Naive thymus-derived CD4-positive, alpha-beta T cell (primary cell): ENCODE measurements at regions not wholly inside any gene's neighbourhood (a gene's known extent, or its start where the extent isn't known, plus 50 kb on each side); places are given as distances from the start of the nearest gene placed in this dataset.

Source experiments
- ATAC-seq: fragments of 150-1000 bp; cut with Tn5 transposase; 2 replicates; pipeline ENCODE4 v1.10.0; 2021; ENCODE audit warnings: mild to moderate bottlenecking, moderate library complexity
- CTCF ChIA-PET: fragments of 350-600 bp; sonication (Branson Sonifier 250); formaldehyde crosslinking; loops from one replicate; lab custom pipeline; 2021; ENCODE audit warnings: antibody characterized with exemption; lab: Charles Lee
- POLR2A ChIA-PET: fragments of 350-600 bp; sonication (Branson Sonifier 250); formaldehyde crosslinking; loops from one replicate; lab custom pipeline; 2021; ENCODE audit warnings: antibody characterized with exemption, inconsistent platforms; lab: Charles Lee
- DNase-seq, 9 donors: peaks; one replicate each; pipeline versions ENCODE4 v3.0.0 to v3.0.0-alpha.2; 2020 to 2022; ENCODE audit warnings: mixed read lengths in 1 of 9
- H3K27ac ChIP-seq: one replicate; pipeline ENCODE4 v1.7.0; 2013; ENCODE audit warnings: mild to moderate bottlenecking, low read depth, low read length, moderate library complexity
- H3K27me3 ChIP-seq, 2 donors: one replicate each; pipeline ENCODE4 v1.7.0; 2013; ENCODE audit warnings: low read length in 2 of 2, mild to moderate bottlenecking in 2 of 2, moderate library complexity in 2 of 2; ENCODE audit not compliant: control insufficient read depth in 2 of 2, insufficient read depth in 2 of 2
- H3K36me3 ChIP-seq, 3 experiments: 1 replicate in 2 of 3; 2 replicates in 1 of 3; pipeline ENCODE4 v1.7.0; 2013; ENCODE audit warnings: low read length in 3 of 3, mild to moderate bottlenecking in 3 of 3, moderate library complexity in 1 of 3; ENCODE audit not compliant: insufficient read depth in 3 of 3, control insufficient read depth in 2 of 3
- H3K4me1 ChIP-seq, 2 donors: one replicate each; pipeline ENCODE4 v1.7.0; 2013; ENCODE audit warnings: low read length in 2 of 2, mild to moderate bottlenecking in 2 of 2, moderate library complexity in 1 of 2; ENCODE audit not compliant: control insufficient read depth in 2 of 2, insufficient read depth in 2 of 2
- H3K4me3 ChIP-seq: 2 replicates; pipeline ENCODE4 v1.7.0; 2013; ENCODE audit warnings: mild to moderate bottlenecking, low read length
- H3K9me3 ChIP-seq, 3 experiments: 1 replicate in 2 of 3; 2 replicates in 1 of 3; pipeline ENCODE4 v1.7.0; 2013; ENCODE audit warnings: low read length in 3 of 3; ENCODE audit not compliant: control insufficient read depth in 2 of 3
- H3K27ac Mint-ChIP-seq, 9 donors: one replicate each; pipeline ENCODE4 v1.8.0; 2020 to 2022; ENCODE audit warnings: mixed read lengths in 9 of 9, mild to moderate bottlenecking in 8 of 9, moderate library complexity in 5 of 9, inconsistent platforms in 2 of 9
- H3K27me3 Mint-ChIP-seq, 5 donors: one replicate each; pipeline ENCODE4 v1.8.0; 2021 to 2022; ENCODE audit warnings: mixed read lengths in 5 of 5, mild to moderate bottlenecking in 1 of 5
- H3K36me3 Mint-ChIP-seq, 5 donors: one replicate each; pipeline ENCODE4 v1.8.0; 2020 to 2022; ENCODE audit warnings: mixed read lengths in 5 of 5, mild to moderate bottlenecking in 3 of 5, inconsistent platforms in 1 of 5
- H3K4me1 Mint-ChIP-seq, 7 donors: one replicate each; pipeline ENCODE4 v1.8.0; 2020 to 2022; ENCODE audit warnings: mixed read lengths in 7 of 7, mild to moderate bottlenecking in 3 of 7, inconsistent platforms in 1 of 7
- H3K4me3 Mint-ChIP-seq, 10 donors: one replicate each; pipeline ENCODE4 v1.8.0; 2020 to 2022; ENCODE audit warnings: mild to moderate bottlenecking in 10 of 10, mixed read lengths in 10 of 10, moderate library complexity in 6 of 10, inconsistent platforms in 2 of 10
- H3K9me3 Mint-ChIP-seq, 11 donors: one replicate each; pipeline ENCODE4 v1.8.0; 2020 to 2022; ENCODE audit warnings: mixed read lengths in 11 of 11, mild to moderate bottlenecking in 4 of 11, inconsistent platforms in 1 of 11, moderate library complexity in 1 of 11
- intact Hi-C, 2 donors: fragments of 100-400 bp; cut with micrococcal nuclease; formaldehyde crosslinking; loops; one replicate each; pipeline ENCODE4 v1.15.1; 2023

DNA sequence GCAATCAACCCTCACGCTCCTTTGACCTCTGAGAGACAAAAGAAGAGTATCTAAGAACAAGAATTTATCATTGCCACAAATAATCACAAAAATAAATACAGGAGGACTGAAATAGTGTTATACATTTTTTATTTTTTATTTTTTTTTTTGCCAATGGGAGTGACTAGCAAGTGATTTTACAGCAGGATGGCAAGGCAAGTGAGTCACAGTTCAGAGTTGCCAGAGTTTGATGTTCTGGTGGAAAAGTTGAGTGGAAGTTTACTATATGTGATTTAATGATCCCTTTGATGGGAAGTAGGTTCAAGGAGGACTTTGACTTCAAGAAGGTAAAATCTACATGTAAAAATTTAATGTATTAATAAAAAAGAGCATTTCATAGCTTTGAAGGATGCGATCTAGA is 2691.4 kb downstream of the PCDH9 start:
- no peaks in the 10 kb centered on the region for H3K27me3 ChIP-seq
- no peaks in the 10 kb centered on the region for H3K9me3 ChIP-seq
- Mint-ChIP-seq H3K4me3 (no peak overlapping the region), H3K27ac (no peak overlapping the region), H3K27me3 (no peaks in the 10 kb centered on the region), H3K36me3 (no peaks in the 10 kb centered on the region), H3K4me1 (no peaks in the 10 kb centered on the region), H3K9me3 (peaks cover 0 to 17% (median 2%) of the 10 kb centered on the region in 11 donors)
- DNase-seq, result no peak
- H3K4me1 ChIP-seq, result no peaks in the 10 kb centered on the region
- intact Hi-C loops, result no loop called here
- ATAC-seq, result no peak
- CTCF ChIA-PET, result no interaction called here
- no peak overlapping the region for H3K27ac ChIP-seq
- H3K4me3 ChIP-seq, result no peak overlapping the region
- no peaks in the 10 kb centered on the region for H3K36me3 ChIP-seq
- POLR2A ChIA-PET, result no interaction called here

- no peaks in the 10 kb centered on the region for H3K36me3 ChIP-seq
- H3K27ac ChIP-seq, result no peak overlapping the region
- intact Hi-C loops, result no loop called here
- Mint-ChIP-seq H3K27ac (no peak overlapping the region), H3K36me3 (no peaks in the 10 kb centered on the region), H3K4me1 (no peaks in the 10 kb centered on the region), H3K4me3 (no peak overlapping the region), H3K9me3 (peaks cover 0 to 2% (median 0%) of the 10 kb centered on the region in 11 donors), H3K27me3 (no peaks in the 10 kb centered on the region)
- H3K4me1 ChIP-seq, result no peaks in the 10 kb centered on the region
- no peaks in the 10 kb centered on the region for H3K27me3 ChIP-seq
- no peak overlapping the region for H3K4me3 ChIP-seq
- no peak for ATAC-seq
- H3K9me3 ChIP-seq, result no peaks in the 10 kb centered on the region
- no peak for DNase-seq
- ChIA-PET CTCF (no interaction called here), POLR2A (no interaction called here)
Observed at GRCh38 chr13:64534302-64534701, 2695.8 kb downstream of the PCDH9 start.

DNA sequence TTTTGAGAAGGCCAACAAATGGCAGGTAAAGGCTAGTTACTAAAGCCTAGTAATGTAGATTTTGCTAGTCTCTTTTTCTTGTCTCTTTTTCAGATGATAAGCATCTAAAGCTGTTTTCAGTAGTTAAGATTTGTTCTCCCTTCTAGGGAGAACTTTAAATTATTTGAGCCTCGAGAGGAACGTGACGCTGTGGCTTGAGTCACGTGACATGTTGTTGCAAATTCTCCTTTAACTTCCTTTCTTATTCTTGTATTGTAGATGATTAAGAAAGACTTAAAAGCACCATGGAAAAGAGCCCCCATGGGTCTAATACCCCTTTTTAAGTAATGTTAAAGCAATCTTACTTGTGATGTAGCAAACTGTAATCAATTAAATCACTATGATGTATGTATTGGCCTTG is 2698.7 kb downstream of the PCDH9 start:
- Histone ChIP-seq H3K27ac (no peak overlapping the region), H3K36me3 (no peaks in the 10 kb centered on the region), H3K4me3 (no peak overlapping the region), H3K9me3 (no peaks in the 10 kb centered on the region), H3K4me1 (no peaks in the 10 kb centered on the region), H3K27me3 (no peaks in the 10 kb centered on the region)
- Mint-ChIP-seq H3K27me3 (no peaks in the 10 kb centered on the region), H3K9me3 (peaks cover 0 to 2% (median 0%) of the 10 kb centered on the region in 11 donors), H3K4me1 (no peaks in the 10 kb centered on the region), H3K27ac (no peak overlapping the region), H3K36me3 (no peaks in the 10 kb centered on the region), H3K4me3 (no peak overlapping the region)
- no peak for ATAC-seq
- no peak for DNase-seq
- CTCF ChIA-PET, result interaction anchor here (0.6 to 1.1 kb wide), 2 partner anchors 37 to 265 kb away, joined by 3 to 5 read pairs; no protein-coding TSS in a partner anchor
- POLR2A ChIA-PET, result no interaction called here
- intact Hi-C loops, result no loop called here

GRCh38 chr13:64529874-64530485 is 2700.2 kb downstream of the PCDH9 start:
- H3K36me3 Mint-ChIP-seq, result no peaks in the 10 kb centered on the region
- no peaks in the 10 kb centered on the region for H3K27me3 Mint-ChIP-seq
- ATAC-seq (no peak), DNase-seq (peak in 1 of 9 donors; percentile 10)
- ChIA-PET POLR2A (no interaction called here), CTCF (no interaction called here)
- no peaks in the 10 kb centered on the region for H3K9me3 ChIP-seq
- no peak overlapping the region for H3K27ac Mint-ChIP-seq
- H3K4me1 ChIP-seq, result no peaks in the 10 kb centered on the region
- H3K27ac ChIP-seq, result no peak overlapping the region
- no peak overlapping the region for H3K4me3 Mint-ChIP-seq
- H3K9me3 Mint-ChIP-seq, result peaks cover 0 to 3% (median 0%) of the 10 kb centered on the region in 11 donors
- no peak overlapping the region for H3K4me3 ChIP-seq
- no peaks in the 10 kb centered on the region for H3K36me3 ChIP-seq
- no peaks in the 10 kb centered on the region for H3K4me1 Mint-ChIP-seq
- H3K27me3 ChIP-seq, result no peaks in the 10 kb centered on the region
- intact Hi-C loops, result no loop called here

DNA sequence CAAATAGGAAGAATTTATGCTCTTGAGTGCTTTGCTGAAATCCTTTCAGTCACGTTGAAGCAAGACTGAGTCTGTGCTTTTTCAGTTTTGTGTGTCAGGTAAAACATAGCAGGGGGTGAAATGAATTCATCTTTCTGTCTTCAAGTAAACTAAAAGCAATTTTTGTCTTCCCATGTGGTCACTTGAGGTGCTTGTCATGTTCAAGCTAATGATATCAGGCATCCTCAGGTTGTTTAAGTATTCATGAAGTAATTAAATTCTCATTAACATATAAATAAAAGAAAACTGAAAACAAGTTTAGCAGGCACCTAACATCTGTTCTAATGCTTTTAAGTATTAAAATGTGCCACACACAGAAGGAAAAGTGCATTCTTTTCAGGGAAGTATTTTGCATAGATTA is 2701.3 kb downstream of the PCDH9 start:
- CTCF ChIA-PET, result no interaction called here

GRCh38 chr13:64527561-64527960 is 2702.6 kb downstream of the PCDH9 start:
- no peak for ATAC-seq

More for the DNA sequence above, 2701.3 kb downstream of the PCDH9 start:
- no peak overlapping the region for H3K27ac ChIP-seq
- Mint-ChIP-seq H3K36me3 (no peaks in the 10 kb centered on the region), H3K4me1 (no peaks in the 10 kb centered on the region), H3K27me3 (no peaks in the 10 kb centered on the region), H3K4me3 (no peak overlapping the region), H3K9me3 (peaks cover 0 to 3% (median 0%) of the 10 kb centered on the region in 11 donors), H3K27ac (no peak overlapping the region)
- no peaks in the 10 kb centered on the region for H3K27me3 ChIP-seq
- DNase-seq (no peak), ATAC-seq (no peak)
- intact Hi-C loops, result no loop called here
- no peaks in the 10 kb centered on the region for H3K9me3 ChIP-seq
- H3K4me3 ChIP-seq, result no peak overlapping the region
- POLR2A ChIA-PET, result no interaction called here
- no peaks in the 10 kb centered on the region for H3K36me3 ChIP-seq
- no peaks in the 10 kb centered on the region for H3K4me1 ChIP-seq

DNA sequence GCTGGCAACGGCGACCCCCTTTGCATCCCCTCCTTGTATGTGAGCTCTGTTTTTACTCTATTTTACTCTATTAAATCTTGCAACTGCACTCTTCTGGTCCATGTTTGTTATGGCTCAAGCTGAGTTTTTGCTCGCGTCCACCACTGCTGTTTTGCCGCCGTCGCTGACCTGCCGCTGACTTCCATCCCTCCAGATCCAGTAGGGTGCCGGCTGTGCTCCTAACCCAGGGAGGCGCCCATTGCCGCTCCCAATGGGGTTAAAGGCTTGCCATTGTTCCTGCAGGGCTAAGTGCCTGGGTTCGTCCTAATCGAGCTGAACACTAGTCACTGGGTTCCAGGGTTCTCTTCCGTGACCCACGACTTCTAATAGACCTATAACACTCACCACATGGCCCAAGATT is 2704.4 kb downstream of the PCDH9 start:
- no peak for DNase-seq
- Histone ChIP-seq H3K9me3 (no peaks in the 10 kb centered on the region), H3K4me3 (no peak overlapping the region), H3K4me1 (no peaks in the 10 kb centered on the region), H3K36me3 (no peaks in the 10 kb centered on the region), H3K27me3 (no peaks in the 10 kb centered on the region), H3K27ac (no peak overlapping the region)
- H3K27ac Mint-ChIP-seq, result no peak overlapping the region
- POLR2A ChIA-PET, result no interaction called here
- H3K36me3 Mint-ChIP-seq, result no peaks in the 10 kb centered on the region
- H3K9me3 Mint-ChIP-seq, result peaks cover 0 to 5% (median 0%) of the 10 kb centered on the region in 11 donors
- intact Hi-C loops, result no loop called here
- CTCF ChIA-PET, result no interaction called here
- no peaks in the 10 kb centered on the region for H3K27me3 Mint-ChIP-seq
- H3K4me3 Mint-ChIP-seq, result no peak overlapping the region
- no peak for ATAC-seq
- no peaks in the 10 kb centered on the region for H3K4me1 Mint-ChIP-seq

More at GRCh38 chr13:64527561-64527960, 2702.6 kb downstream of the PCDH9 start:
- Mint-ChIP-seq H3K36me3 (no peaks in the 10 kb centered on the region), H3K9me3 (peaks cover 0 to 3% (median 0%) of the 10 kb centered on the region in 11 donors), H3K4me1 (no peaks in the 10 kb centered on the region), H3K4me3 (no peak overlapping the region), H3K27me3 (no peaks in the 10 kb centered on the region), H3K27ac (no peak overlapping the region)
- Histone ChIP-seq H3K27me3 (no peaks in the 10 kb centered on the region), H3K36me3 (no peaks in the 10 kb centered on the region), H3K4me1 (no peaks in the 10 kb centered on the region), H3K9me3 (no peaks in the 10 kb centered on the region), H3K4me3 (no peak overlapping the region), H3K27ac (no peak overlapping the region)
- intact Hi-C loops, result no loop called here
- POLR2A ChIA-PET, result no interaction called here
- CTCF ChIA-PET, result no interaction called here
- DNase-seq, result no peak
